Activated CD4-positive, CD25-positive, alpha-beta regulatory T cell treated with anti-CD3 and anti-CD28 coated beads, Interleukin-2, amount 50 U/mL, for 24 hours (primary cell): ENCODE measurements at regions not wholly inside any gene's neighbourhood (a gene's known extent, or its start where the extent isn't known, plus 50 kb on each side); places are given as distances from the start of the nearest gene placed in this dataset.

ENCODE experiments used
- ATAC-seq, 2 donors: fragments of 150-1000 bp; cut with Tn5 transposase; one replicate each; pipeline ENCODE4 v1.10.0; 2021; ENCODE audit warnings: mild to moderate bottlenecking in 1 of 2, moderate library complexity in 1 of 2

GRCh38 chr18:78554944-78555608 lies 424.5 kb upstream of the SALL3 start:
- no peak for ATAC-seq

- ATAC-seq: no peak
These were observed 422.2 kb upstream of the SALL3 start for GRCh38 chr18:78557371-78557770.

GRCh38 chr18:78558101-78558810 lies 421.4 kb upstream of the SALL3 start:
- ATAC-seq: no peak

GRCh38 chr18:78558948-78559347 lies 420.7 kb upstream of the SALL3 start:
- no peak for ATAC-seq

GRCh38 chr18:78559584-78559983 lies 420.0 kb upstream of the SALL3 start:
- ATAC-seq: no peak

- no peak for ATAC-seq
These were observed 417.7 kb upstream of the SALL3 start for GRCh38 chr18:78561757-78562510.

GRCh38 chr18:78562531-78562961 lies 417.1 kb upstream of the SALL3 start:
- ATAC-seq: no peak

- ATAC-seq: no peak
These were observed 416.5 kb upstream of the SALL3 start for GRCh38 chr18:78563110-78563509.

GRCh38 chr18:78564030-78564429 lies 415.6 kb upstream of the SALL3 start:
- ATAC-seq: no peak

- no peak for ATAC-seq
These were observed 415.1 kb upstream of the SALL3 start for GRCh38 chr18:78564518-78564917.

- ATAC-seq: no peak
These were observed 414.4 kb upstream of the SALL3 start for GRCh38 chr18:78565240-78565639.

GRCh38 chr18:78566065-78566464 lies 413.6 kb upstream of the SALL3 start:
- no peak for ATAC-seq

GRCh38 chr18:78566720-78567119 lies 412.9 kb upstream of the SALL3 start:
- no peak for ATAC-seq

- ATAC-seq: no peak
These were observed 408.4 kb upstream of the SALL3 start for GRCh38 chr18:78571063-78571785.

- ATAC-seq: no peak
These were observed 407.7 kb upstream of the SALL3 start for GRCh38 chr18:78571831-78572347.

- no peak for ATAC-seq
These were observed 405.8 kb upstream of the SALL3 start for GRCh38 chr18:78573773-78574172.

GRCh38 chr18:78576967-78577366 lies 402.7 kb upstream of the SALL3 start:
- no peak for ATAC-seq

- no peak for ATAC-seq
These were observed 400.2 kb upstream of the SALL3 start for GRCh38 chr18:78579449-78579848.

- no peak for ATAC-seq
These were observed 399.6 kb upstream of the SALL3 start for GRCh38 chr18:78579854-78580577.

GRCh38 chr18:78580835-78581339 lies 398.7 kb upstream of the SALL3 start:
- ATAC-seq: no peak

GRCh38 chr18:78582181-78582709 lies 397.4 kb upstream of the SALL3 start:
- no peak for ATAC-seq
